NB4 (cell line): ENCODE measurements at regions not wholly inside any gene's neighbourhood (a gene's known extent, or its start where the extent isn't known, plus 50 kb on each side); places are given as distances from the start of the nearest gene placed in this dataset.
"Not testable (repeated sequence)": the region's sequence is repeated elsewhere in the genome, so short reads cannot be mapped to it uniquely, and the experiment has no call there.

Source experiments
- DNase-seq: peaks from one replicate; pipeline ENCODE4 v3.0.0; 2010; ENCODE audit warnings: low read depth
- H3K4me3 ChIP-seq: one replicate; pipeline ENCODE4 v1.5.1; 2011; ENCODE audit warnings: mild to moderate bottlenecking, low read depth, low read length, moderate library complexity
- MAX ChIP-seq: IDR thresholded peaks from 2 replicates; pipeline ENCODE4 v1.6.1; 2011; ENCODE audit warnings: low read depth, low read length
- MYC ChIP-seq: IDR thresholded peaks from 2 replicates; pipeline ENCODE4 v1.6.1; 2011; ENCODE audit warnings: low read depth, low read length
- POLR2A ChIP-seq: IDR thresholded peaks from 2 replicates; pipeline ENCODE4 v1.6.1; 2011; ENCODE audit warnings: mild to moderate bottlenecking; ENCODE audit not compliant: insufficient read length; ENCODE audit errors: extremely low read depth
- TF ChIP-seq, protein P1 (sequence below): IDR thresholded peaks from one replicate; pipeline ENCODE4 v1.5.1; 2012; ENCODE audit warnings: low read depth, low read length

GRCh38 chr10:53183733-53184132 lies 411.1 kb upstream of the MBL2 start:
- TF ChIP-seq MYC (no peak), MAX (no peak), POLR2A (no peak)
- TF ChIP-seq, protein P1, sequence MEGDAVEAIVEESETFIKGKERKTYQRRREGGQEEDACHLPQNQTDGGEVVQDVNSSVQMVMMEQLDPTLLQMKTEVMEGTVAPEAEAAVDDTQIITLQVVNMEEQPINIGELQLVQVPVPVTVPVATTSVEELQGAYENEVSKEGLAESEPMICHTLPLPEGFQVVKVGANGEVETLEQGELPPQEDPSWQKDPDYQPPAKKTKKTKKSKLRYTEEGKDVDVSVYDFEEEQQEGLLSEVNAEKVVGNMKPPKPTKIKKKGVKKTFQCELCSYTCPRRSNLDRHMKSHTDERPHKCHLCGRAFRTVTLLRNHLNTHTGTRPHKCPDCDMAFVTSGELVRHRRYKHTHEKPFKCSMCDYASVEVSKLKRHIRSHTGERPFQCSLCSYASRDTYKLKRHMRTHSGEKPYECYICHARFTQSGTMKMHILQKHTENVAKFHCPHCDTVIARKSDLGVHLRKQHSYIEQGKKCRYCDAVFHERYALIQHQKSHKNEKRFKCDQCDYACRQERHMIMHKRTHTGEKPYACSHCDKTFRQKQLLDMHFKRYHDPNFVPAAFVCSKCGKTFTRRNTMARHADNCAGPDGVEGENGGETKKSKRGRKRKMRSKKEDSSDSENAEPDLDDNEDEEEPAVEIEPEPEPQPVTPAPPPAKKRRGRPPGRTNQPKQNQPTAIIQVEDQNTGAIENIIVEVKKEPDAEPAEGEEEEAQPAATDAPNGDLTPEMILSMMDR: no peak
- no peak for DNase-seq
- no peak overlapping the region for H3K4me3 ChIP-seq

DNA sequence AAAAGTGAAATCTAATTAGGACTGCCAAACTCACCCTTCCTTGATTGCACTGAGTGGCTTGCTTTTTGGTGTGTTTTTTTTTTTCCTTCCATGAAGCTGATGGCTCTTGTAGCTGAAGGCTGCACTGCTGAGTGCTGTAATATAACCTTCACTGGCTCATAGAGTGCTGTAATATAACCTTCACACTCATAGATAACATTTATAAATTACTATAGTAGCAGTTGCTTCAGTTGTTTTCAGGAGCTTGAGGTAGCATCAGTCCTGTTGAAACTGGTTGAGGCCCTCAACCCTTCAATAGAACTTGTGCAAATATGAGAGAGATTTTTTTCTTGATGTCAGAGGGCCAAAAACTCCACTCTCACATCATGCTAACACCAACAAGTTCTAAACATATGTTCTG lies 404.9 kb upstream of the MBL2 start:
- no peak overlapping the region for H3K4me3 ChIP-seq
- no peak for TF ChIP-seq MYC
- no peak for TF ChIP-seq MAX
- TF ChIP-seq POLR2A: no peak
- no peak for DNase-seq

DNA sequence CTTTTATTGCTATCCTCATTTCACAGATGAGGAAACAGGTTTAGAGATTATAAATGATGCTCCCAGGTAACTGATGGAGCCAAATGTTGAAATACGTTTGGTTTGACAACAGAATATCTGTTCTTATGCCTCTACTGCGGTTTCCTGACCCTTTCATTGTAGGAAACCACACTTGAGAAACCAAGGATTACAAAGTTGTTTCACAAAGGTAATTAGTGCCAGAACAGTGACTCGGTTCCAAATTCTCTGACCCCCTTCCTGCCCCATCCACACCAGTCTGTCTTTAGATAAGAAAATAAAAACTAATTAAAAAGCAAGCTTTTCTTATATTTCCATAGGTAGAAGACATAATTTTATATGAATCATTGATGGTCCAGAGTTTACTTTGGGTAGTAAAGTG lies 393.7 kb upstream of the MBL2 start:
- no peak for TF ChIP-seq MAX
- TF ChIP-seq MYC: no peak
- TF ChIP-seq, protein P1: no peak
- TF ChIP-seq POLR2A: no peak
- no peak for DNase-seq
- H3K4me3 ChIP-seq: no peak overlapping the region

- H3K4me3 ChIP-seq: no peak overlapping the region
- DNase-seq: no peak
- TF ChIP-seq POLR2A (no peak), MYC (no peak), MAX (no peak)
- TF ChIP-seq, protein P1: no peak
These were observed 390.3 kb upstream of the MBL2 start for GRCh38 chr10:53162856-53163255.

- TF ChIP-seq MAX (no peak), POLR2A (no peak), MYC (no peak)
- TF ChIP-seq, protein P1: no peak
- H3K4me3 ChIP-seq: no peak overlapping the region
- no peak for DNase-seq
These were observed 388.6 kb upstream of the MBL2 start for GRCh38 chr10:53161231-53161630.

DNA sequence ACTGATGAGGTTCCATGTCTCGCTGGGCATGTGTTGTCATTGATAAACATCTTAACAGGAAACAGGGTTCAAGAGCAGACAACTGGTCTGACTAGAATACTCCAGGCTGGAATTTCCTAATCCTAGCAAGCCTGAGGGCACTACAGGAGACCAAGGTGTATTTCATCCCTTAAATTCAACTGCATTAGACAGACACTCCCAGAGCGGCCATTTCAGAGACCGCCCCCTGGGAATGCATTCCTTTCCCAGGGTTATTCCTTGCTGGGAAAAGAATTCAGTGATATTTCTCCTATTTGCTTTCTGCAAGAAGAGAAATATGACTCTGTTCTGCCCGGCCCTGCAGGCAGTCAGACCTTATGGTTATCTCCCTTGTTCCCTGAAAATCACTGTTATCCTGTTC lies 383.1 kb upstream of the MBL2 start:
- not testable (repeated sequence) for DNase-seq, H3K4me3 ChIP-seq

DNA sequence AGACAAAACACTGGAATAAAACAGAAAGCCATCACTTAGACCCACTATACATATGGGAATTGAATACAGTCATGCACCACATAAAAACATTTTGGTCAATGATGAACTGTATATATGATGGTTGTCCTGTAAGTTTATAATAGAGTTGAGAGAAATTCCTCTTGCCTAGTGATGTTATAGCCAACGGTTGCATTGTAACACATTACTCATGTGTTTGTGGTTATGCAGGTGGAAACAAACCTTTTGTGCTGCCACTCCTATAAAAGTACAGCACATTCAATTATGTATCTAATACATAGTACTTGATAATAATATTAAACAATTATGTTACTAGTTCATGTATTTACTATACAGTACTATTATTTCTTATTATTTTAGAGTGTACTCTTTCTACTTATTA lies 381.2 kb upstream of the MBL2 start:
- TF ChIP-seq MAX (no peak), MYC (no peak), POLR2A (no peak)
- TF ChIP-seq, protein P1: no peak
- H3K4me3 ChIP-seq: no peak overlapping the region
- no peak for DNase-seq
